Colonic mucosa (tissue), 4 donors: ENCODE measurements at regions not wholly inside any gene's neighbourhood (a gene's known extent, or its start where the extent isn't known, plus 50 kb on each side); places are given as distances from the start of the nearest gene placed in this dataset.

Experiments used
- DNase-seq: peaks from one replicate; pipeline ENCODE4 v3.0.0-alpha.2; 2020
- H3K27ac ChIP-seq: fragments of 200-600 bp; one replicate; pipeline ENCODE4 v1.8.0; 2021
- H3K27me3 ChIP-seq: fragments of 200-600 bp; one replicate; pipeline ENCODE4 v1.8.0; 2021
- H3K36me3 ChIP-seq: fragments of 200-600 bp; one replicate; pipeline ENCODE4 v1.8.0; 2021
- H3K4me1 ChIP-seq: fragments of 200-600 bp; one replicate; pipeline ENCODE4 v1.8.0; 2021; ENCODE audit warnings: mild to moderate bottlenecking
- H3K4me3 ChIP-seq: fragments of 200-600 bp; one replicate; pipeline ENCODE4 v1.8.0; 2021
- H3K9ac ChIP-seq, 2 donors: one replicate each; pipeline ENCODE4 v1.7.0; 2013; ENCODE audit warnings: control low read depth in 2 of 2, low read depth in 2 of 2, low read length in 2 of 2
- H3K9me3 ChIP-seq: fragments of 200-600 bp; one replicate; pipeline ENCODE4 v1.8.0; 2021
- intact Hi-C: fragments of 100-400 bp; cut with DNase I; formaldehyde crosslinking; loops from one replicate; pipeline ENCODE4 v1.14.1; 2022
- TF ChIP-seq, protein P1 (sequence below): fragments of 200-600 bp; IDR thresholded peaks from one replicate; pipeline ENCODE4 v1.8.0; 2022; ENCODE audit warnings: antibody characterized with exemption, mild to moderate bottlenecking
- donor health status: healthy.
- donor health status: DM: no; HTN: no; CAD: no.
- donor health status: DM: no; HTN: no; CAD: no.

GRCh38 chr4:54527532-54527931 is 130.2 kb upstream of the KIT start:
- DNase-seq, result no peak
- TF ChIP-seq, protein P1, sequence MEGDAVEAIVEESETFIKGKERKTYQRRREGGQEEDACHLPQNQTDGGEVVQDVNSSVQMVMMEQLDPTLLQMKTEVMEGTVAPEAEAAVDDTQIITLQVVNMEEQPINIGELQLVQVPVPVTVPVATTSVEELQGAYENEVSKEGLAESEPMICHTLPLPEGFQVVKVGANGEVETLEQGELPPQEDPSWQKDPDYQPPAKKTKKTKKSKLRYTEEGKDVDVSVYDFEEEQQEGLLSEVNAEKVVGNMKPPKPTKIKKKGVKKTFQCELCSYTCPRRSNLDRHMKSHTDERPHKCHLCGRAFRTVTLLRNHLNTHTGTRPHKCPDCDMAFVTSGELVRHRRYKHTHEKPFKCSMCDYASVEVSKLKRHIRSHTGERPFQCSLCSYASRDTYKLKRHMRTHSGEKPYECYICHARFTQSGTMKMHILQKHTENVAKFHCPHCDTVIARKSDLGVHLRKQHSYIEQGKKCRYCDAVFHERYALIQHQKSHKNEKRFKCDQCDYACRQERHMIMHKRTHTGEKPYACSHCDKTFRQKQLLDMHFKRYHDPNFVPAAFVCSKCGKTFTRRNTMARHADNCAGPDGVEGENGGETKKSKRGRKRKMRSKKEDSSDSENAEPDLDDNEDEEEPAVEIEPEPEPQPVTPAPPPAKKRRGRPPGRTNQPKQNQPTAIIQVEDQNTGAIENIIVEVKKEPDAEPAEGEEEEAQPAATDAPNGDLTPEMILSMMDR, result no peak
- no peak overlapping the region for H3K9ac ChIP-seq
- no peak overlapping the region for H3K27ac ChIP-seq
- no peaks in the 10 kb centered on the region for H3K27me3 ChIP-seq
- no peaks in the 10 kb centered on the region for H3K36me3 ChIP-seq
- intact Hi-C loops, result no loop called here
- H3K4me3 ChIP-seq, result no peak overlapping the region
- H3K9me3 ChIP-seq, result no peaks in the 10 kb centered on the region
- no peaks in the 10 kb centered on the region for H3K4me1 ChIP-seq

DNA sequence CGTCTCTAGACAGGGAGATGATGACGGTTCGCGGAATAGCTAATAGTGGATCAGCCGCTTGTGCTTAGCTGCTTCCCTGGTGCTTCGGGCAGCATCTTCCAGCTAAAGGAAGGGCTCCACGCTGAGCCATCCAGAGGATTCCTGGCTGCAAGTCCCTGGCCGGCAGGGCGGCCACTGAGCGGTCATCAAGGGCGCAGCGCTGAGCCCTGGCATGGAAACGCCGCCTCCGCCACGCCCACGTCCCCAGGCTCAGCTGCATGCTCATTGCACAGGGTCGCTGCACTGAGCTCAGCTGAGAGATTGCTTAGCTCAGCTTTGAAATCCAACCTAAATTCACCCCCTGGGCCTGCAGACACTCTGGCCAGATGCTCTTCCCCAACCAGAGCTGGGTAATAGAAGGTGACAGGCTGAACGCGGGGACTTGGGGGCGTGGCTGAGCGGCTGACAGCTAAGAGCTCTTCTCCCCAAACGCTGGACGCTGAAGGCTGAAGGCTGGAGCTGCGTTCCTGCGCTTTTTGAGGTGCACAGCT is 118.2 kb upstream of the KIT start:
- Histone ChIP-seq H3K4me3 (peak overlapping the region; percentile 50), H3K36me3 (no peaks in the 10 kb centered on the region), H3K27me3 (no peaks in the 10 kb centered on the region), H3K27ac (no peak overlapping the region), H3K9me3 (no peaks in the 10 kb centered on the region), H3K4me1 (no peaks in the 10 kb centered on the region), H3K9ac (peak overlapping the region in 1 of 2 donors; percentile 30)
- TF ChIP-seq, protein P1, result no peak
- intact Hi-C loops, result no loop called here
- DNase-seq, result peak; percentile 50

GRCh38 chr4:54540931-54541330 is 116.8 kb upstream of the KIT start:
- intact Hi-C loops, result no loop called here
- Histone ChIP-seq H3K9ac (no peak overlapping the region), H3K27me3 (no peaks in the 10 kb centered on the region), H3K4me3 (no peak overlapping the region), H3K4me1 (no peaks in the 10 kb centered on the region), H3K36me3 (no peaks in the 10 kb centered on the region), H3K27ac (no peak overlapping the region), H3K9me3 (no peaks in the 10 kb centered on the region)
- TF ChIP-seq, protein P1, result no peak
- DNase-seq, result no peak

DNA sequence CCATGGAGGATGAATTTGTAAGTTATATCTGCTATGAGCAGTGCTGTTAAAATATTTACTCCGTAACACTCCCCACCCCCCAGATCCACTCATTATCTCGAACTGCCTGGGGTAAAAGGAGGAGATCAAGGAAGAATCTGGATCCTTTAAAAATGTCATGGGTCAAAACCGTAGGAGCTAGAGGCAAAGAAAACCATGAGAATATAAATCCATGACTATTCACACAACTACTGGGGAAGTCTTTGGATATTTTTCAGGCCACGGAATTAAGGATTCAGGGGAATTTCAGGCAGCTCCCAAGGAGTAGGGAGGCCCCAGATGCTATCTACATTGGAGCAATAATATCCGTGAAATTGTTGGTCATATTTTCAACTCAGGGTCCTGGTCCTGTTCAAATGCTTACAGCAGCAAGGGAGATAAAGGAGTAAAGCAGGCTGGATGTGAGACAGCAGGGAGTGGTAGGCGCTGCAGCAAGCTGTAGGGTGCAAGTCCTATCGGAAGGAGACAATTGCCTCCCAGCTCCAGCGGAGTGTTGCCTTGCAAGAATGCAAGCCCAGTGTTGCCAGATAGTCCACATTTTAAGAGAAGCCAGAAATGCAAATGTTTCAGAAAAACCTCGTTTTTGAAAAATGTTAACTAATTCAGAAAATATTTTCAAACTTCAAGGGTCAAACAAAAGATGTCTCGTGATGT is 116.2 kb upstream of the KIT start:
- intact Hi-C loops, result no loop called here
- H3K9me3 ChIP-seq, result no peaks in the 10 kb centered on the region
- H3K36me3 ChIP-seq, result no peaks in the 10 kb centered on the region
- H3K4me3 ChIP-seq, result no peak overlapping the region
- H3K4me1 ChIP-seq, result no peaks in the 10 kb centered on the region
- TF ChIP-seq, protein P1, result no peak
- no peak overlapping the region for H3K27ac ChIP-seq
- no peaks in the 10 kb centered on the region for H3K27me3 ChIP-seq
- no peak overlapping the region for H3K9ac ChIP-seq
- DNase-seq, result no peak

DNA sequence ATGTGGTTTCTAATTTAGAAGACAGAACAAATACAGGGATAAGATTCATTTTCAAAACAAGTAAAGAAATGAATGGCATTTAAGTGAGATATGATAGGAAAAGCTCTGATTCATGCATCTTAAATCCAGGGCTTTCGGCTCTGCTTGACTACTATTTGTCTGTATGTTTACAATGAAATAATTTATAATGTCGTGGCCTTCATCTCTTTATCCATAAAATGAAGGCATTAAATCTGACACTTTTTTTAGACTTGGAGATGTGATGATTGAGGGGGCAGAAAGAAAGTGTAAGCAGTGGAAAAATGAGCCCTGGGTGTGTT is 115.7 kb upstream of the KIT start:
- H3K9me3 ChIP-seq, result no peaks in the 10 kb centered on the region
- no peaks in the 10 kb centered on the region for H3K4me1 ChIP-seq
- no peak overlapping the region for H3K4me3 ChIP-seq
- no peak for DNase-seq
- TF ChIP-seq, protein P1, result no peak
- no peak overlapping the region for H3K27ac ChIP-seq
- H3K27me3 ChIP-seq, result no peaks in the 10 kb centered on the region
- intact Hi-C loops, result no loop called here
- no peaks in the 10 kb centered on the region for H3K36me3 ChIP-seq
- H3K9ac ChIP-seq, result no peak overlapping the region
